ENCODE measurements at regions not wholly inside any gene's neighbourhood (a gene's known extent, or its start where the extent isn't known, plus 50 kb on each side); places are given as distances from the start of the nearest gene placed in this dataset.

GRCh38 chr7:41869091-41869490 is 166.2 kb upstream of the INHBA start:
- Histone ChIP-seq H3K36me3 (ENCODE audit: control insufficient read depth, insufficient read depth, low read length) (no peaks in the 10 kb centered on the region), H3K4me3 (ENCODE audit: low read depth, low read length) (no peak overlapping the region), H3K27me3 (ENCODE audit: control insufficient read depth, insufficient read depth, low read length) (no peaks in the 10 kb centered on the region)
- TF ChIP-seq CTCF (IDR thresholded peaks at IDR 0.05; ENCODE audit: insufficient read depth, low read depth, low read length) = no peak
- DNase-seq (ENCODE audit: low read depth) = no peak
- POLR2A ChIA-PET = interaction anchor here (1.1 kb wide), 1 partner anchor 17 kb away, joined by 5 read pairs; no protein-coding TSS in a partner anchor
- CTCF ChIA-PET = interaction anchor here (1.2 kb wide), 1 partner anchor 17 kb away, joined by 3 read pairs; no protein-coding TSS in a partner anchor

- no peak for TF ChIP-seq CTCF (IDR thresholded peaks at IDR 0.05; ENCODE audit: insufficient read depth, low read depth, low read length)
- no peaks in the 10 kb centered on the region for H3K27me3 ChIP-seq (ENCODE audit: control insufficient read depth, insufficient read depth, low read length)
- no peak for DNase-seq (ENCODE audit: low read depth)
- H3K36me3 ChIP-seq (ENCODE audit: control insufficient read depth, insufficient read depth, low read length) = no peaks in the 10 kb centered on the region
- H3K4me3 ChIP-seq (ENCODE audit: low read depth, low read length) = no peak overlapping the region
- ChIA-PET CTCF (no interaction called here), POLR2A (no interaction called here)
Observed at GRCh38 chr7:41867639-41868280, 164.9 kb upstream of the INHBA start.

- ChIA-PET CTCF (no interaction called here), POLR2A (no interaction called here)
- no peaks in the 10 kb centered on the region for H3K27me3 ChIP-seq (ENCODE audit: control insufficient read depth, insufficient read depth, low read length)
Observed at GRCh38 chr7:41862261-41862660, 159.4 kb upstream of the INHBA start.

GRCh38 chr7:41861642-41862041 is 158.8 kb upstream of the INHBA start:
- no peak for TF ChIP-seq CTCF (IDR thresholded peaks at IDR 0.05; ENCODE audit: insufficient read depth, low read depth, low read length)
- H3K4me3 ChIP-seq (ENCODE audit: low read depth, low read length) = no peak overlapping the region
- H3K36me3 ChIP-seq (ENCODE audit: control insufficient read depth, insufficient read depth, low read length) = no peaks in the 10 kb centered on the region
- H3K27me3 ChIP-seq (ENCODE audit: control insufficient read depth, insufficient read depth, low read length) = no peaks in the 10 kb centered on the region
- POLR2A ChIA-PET = no interaction called here
- CTCF ChIA-PET = no interaction called here
- no peak for DNase-seq (ENCODE audit: low read depth)

More at GRCh38 chr7:41862261-41862660, 159.4 kb upstream of the INHBA start:
- Histone ChIP-seq H3K36me3 (ENCODE audit: control insufficient read depth, insufficient read depth, low read length) (no peaks in the 10 kb centered on the region), H3K4me3 (ENCODE audit: low read depth, low read length) (no peak overlapping the region)
- DNase-seq (ENCODE audit: low read depth) = no peak
- no peak for TF ChIP-seq CTCF (IDR thresholded peaks at IDR 0.05; ENCODE audit: insufficient read depth, low read depth, low read length)

- DNase-seq (ENCODE audit: low read depth) = no peak
- Histone ChIP-seq H3K36me3 (ENCODE audit: control insufficient read depth, insufficient read depth, low read length) (no peaks in the 10 kb centered on the region), H3K4me3 (ENCODE audit: low read depth, low read length) (no peak overlapping the region), H3K27me3 (ENCODE audit: control insufficient read depth, insufficient read depth, low read length) (no peaks in the 10 kb centered on the region)
- TF ChIP-seq CTCF (IDR thresholded peaks at IDR 0.05; ENCODE audit: insufficient read depth, low read depth, low read length) = no peak
- ChIA-PET POLR2A (no interaction called here), CTCF (interaction anchor here (1.6 kb wide), 1 partner anchor 24 kb away, joined by 4 read pairs; no protein-coding TSS in a partner anchor)
Observed at GRCh38 chr7:41858201-41858600, 155.3 kb upstream of the INHBA start.

Measured in BJ (cell line).